ENCODE measurements at regions not wholly inside any gene's neighbourhood (a gene's known extent, or its start where the extent isn't known, plus 50 kb on each side); places are given as distances from the start of the nearest gene placed in this dataset.

DNA sequence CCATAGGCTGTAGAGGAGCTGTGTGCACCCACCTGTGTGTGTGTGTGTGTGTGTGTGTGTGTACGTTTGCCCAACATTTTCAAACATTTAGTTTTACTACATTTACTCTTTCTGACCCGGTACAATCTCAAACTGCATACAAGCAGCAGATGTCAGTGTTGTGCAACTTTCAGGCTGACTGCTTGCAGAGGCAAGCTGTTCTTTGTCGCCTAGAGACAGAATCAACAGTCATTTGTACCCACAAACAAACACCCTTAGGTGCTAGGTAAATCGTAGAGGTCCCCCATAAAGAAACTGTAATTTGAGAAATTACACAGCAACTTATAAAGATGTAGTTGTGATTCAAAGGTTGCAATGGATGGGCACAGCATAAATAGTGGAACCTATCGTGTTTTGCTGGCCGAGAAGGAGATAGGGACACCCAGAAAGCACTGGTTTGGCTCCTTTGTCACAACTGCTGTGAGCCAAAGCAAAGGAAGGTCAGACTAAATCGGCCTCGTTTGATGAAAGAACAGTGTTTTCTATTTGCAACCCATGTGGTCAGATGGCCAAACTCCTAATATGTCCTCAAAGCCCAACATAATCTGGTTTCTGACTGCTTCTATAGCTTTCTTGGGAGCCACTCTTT, 478.4 kb downstream of the TOX3 start:
- TF ChIP-seq POLR2A (IDR thresholded peaks at IDR 0.05), result no peak
- TF ChIP-seq, protein P1, sequence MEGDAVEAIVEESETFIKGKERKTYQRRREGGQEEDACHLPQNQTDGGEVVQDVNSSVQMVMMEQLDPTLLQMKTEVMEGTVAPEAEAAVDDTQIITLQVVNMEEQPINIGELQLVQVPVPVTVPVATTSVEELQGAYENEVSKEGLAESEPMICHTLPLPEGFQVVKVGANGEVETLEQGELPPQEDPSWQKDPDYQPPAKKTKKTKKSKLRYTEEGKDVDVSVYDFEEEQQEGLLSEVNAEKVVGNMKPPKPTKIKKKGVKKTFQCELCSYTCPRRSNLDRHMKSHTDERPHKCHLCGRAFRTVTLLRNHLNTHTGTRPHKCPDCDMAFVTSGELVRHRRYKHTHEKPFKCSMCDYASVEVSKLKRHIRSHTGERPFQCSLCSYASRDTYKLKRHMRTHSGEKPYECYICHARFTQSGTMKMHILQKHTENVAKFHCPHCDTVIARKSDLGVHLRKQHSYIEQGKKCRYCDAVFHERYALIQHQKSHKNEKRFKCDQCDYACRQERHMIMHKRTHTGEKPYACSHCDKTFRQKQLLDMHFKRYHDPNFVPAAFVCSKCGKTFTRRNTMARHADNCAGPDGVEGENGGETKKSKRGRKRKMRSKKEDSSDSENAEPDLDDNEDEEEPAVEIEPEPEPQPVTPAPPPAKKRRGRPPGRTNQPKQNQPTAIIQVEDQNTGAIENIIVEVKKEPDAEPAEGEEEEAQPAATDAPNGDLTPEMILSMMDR (IDR thresholded peaks at IDR 0.05), result peak in 1 of 4 experiments; percentile 19
- Histone ChIP-seq H3K4me3 (no peak overlapping the region), H3K36me3 (no peaks in the 10 kb centered on the region), H3K4me1 (no peaks in the 10 kb centered on the region), H3K9me3 (no peaks in the 10 kb centered on the region), H3K27me3 (no peaks in the 10 kb centered on the region), H3K27ac (no peak overlapping the region)
- no peak for DNase-seq
- intact Hi-C loops (cut with DNase I; ENCODE audit: low total_unique reads), result no loop called here

DNA sequence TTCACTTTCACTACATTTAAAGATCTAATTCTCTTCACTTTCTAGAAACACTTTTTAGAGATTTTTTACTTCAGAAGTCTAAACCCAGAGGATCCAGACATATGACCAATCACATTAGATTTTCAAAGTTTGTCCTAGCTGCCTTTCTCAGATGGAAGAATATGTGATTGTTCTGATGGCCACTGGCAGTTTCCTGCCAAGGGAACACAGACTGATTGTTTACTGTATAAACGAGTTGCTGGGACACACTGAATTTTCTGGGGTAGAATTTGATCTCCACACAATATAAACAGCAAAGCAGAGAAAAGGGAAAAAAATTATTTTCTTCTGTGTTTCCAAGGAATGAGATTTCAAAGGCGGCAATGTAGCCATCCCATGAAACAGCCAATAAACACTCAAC, 480.0 kb downstream of the TOX3 start:
- no peak for TF ChIP-seq POLR2A (IDR thresholded peaks at IDR 0.05)
- TF ChIP-seq, protein P1 (IDR thresholded peaks at IDR 0.05), result no peak
- Histone ChIP-seq H3K4me3 (no peak overlapping the region), H3K4me1 (no peaks in the 10 kb centered on the region), H3K36me3 (no peaks in the 10 kb centered on the region), H3K27ac (no peak overlapping the region), H3K27me3 (no peaks in the 10 kb centered on the region), H3K9me3 (no peaks in the 10 kb centered on the region)
- DNase-seq, result no peak
- intact Hi-C loops (cut with DNase I; ENCODE audit: low total_unique reads), result no loop called here

DNA sequence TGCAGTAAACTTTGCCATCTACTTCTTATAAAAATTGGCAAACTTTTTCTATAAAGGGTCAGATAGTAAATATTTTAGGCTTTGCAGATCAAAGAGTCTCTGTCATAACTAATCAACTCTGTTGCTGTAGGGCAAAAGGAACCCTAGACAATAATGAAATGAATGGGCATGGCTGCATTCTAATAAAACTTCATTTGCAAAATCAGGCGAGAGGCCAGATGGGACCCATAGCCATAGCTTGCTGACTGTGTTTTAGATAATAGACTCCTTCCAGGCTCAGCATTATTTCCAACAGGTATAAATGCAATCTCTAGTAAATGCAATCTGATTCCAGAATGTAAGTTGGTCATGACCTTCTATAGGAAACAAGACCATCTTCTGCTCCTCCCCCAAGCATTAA, 490.7 kb downstream of the TOX3 start:
- H3K27ac ChIP-seq, result no peak overlapping the region
- TF ChIP-seq POLR2A (IDR thresholded peaks at IDR 0.05), result no peak
- TF ChIP-seq, protein P1 (IDR thresholded peaks at IDR 0.05), result no peak
- no peak for DNase-seq
- H3K4me3 ChIP-seq, result no peak overlapping the region
- H3K4me1 ChIP-seq, result no peaks in the 10 kb centered on the region
- intact Hi-C loops (cut with DNase I; ENCODE audit: low total_unique reads), result no loop called here
- H3K27me3 ChIP-seq, result no peaks in the 10 kb centered on the region
- H3K36me3 ChIP-seq, result no peaks in the 10 kb centered on the region
- no peaks in the 10 kb centered on the region for H3K9me3 ChIP-seq

DNA sequence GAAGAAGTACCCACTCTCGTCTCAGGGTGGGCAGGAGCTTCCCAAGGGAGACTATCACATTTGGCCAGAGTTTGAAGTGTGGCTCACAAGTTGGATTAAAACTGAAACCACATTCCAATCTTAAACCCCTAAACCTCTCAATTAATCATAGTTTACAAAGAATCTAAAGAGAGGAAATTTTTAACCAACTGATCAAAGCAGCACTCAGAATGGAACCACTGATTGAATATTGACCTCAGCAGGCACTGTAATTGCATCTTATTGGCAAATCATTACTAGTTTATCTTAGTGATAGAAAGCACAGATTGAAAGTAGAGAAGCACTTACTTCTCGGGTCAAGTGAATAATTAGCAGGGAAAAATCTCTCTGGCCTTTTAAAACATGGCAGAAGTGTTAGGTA, 491.6 kb downstream of the TOX3 start:
- no peak overlapping the region for H3K4me3 ChIP-seq
- TF ChIP-seq, protein P1 (IDR thresholded peaks at IDR 0.05), result no peak
- no peak for TF ChIP-seq POLR2A (IDR thresholded peaks at IDR 0.05)
- intact Hi-C loops (cut with DNase I; ENCODE audit: low total_unique reads), result no loop called here
- no peak overlapping the region for H3K27ac ChIP-seq
- no peak for DNase-seq
- H3K27me3 ChIP-seq, result no peaks in the 10 kb centered on the region
- no peaks in the 10 kb centered on the region for H3K4me1 ChIP-seq
- H3K36me3 ChIP-seq, result no peaks in the 10 kb centered on the region
- H3K9me3 ChIP-seq, result no peaks in the 10 kb centered on the region

DNA sequence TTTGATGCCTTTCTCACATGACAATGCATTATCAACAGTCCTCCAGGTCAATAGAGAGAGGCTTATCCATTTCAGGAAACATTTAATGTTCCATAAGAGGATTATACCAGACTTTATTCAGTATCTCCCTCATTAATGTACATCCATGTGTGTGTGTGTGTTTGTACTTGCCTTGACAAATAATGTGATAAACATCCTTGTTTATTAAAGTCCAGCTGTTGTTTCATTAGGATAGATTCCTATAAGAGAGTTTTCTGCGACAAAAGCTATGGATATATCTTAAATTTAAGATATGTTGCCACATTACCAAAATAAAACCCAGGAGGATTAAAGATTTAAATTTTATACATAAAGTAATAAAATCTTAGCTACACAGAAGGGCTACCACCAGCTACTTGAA, 492.6 kb downstream of the TOX3 start:
- no peak for DNase-seq
- Histone ChIP-seq H3K4me1 (no peaks in the 10 kb centered on the region), H3K9me3 (no peaks in the 10 kb centered on the region), H3K36me3 (no peaks in the 10 kb centered on the region), H3K27me3 (no peaks in the 10 kb centered on the region), H3K4me3 (no peak overlapping the region), H3K27ac (no peak overlapping the region)
- intact Hi-C loops (cut with DNase I; ENCODE audit: low total_unique reads), result no loop called here
- TF ChIP-seq, protein P1 (IDR thresholded peaks at IDR 0.05), result no peak
- TF ChIP-seq POLR2A (IDR thresholded peaks at IDR 0.05), result no peak

All from uterus (tissue), 3 donors.